K562 (cell line): ENCODE measurements at regions not wholly inside any gene's neighbourhood (a gene's known extent, or its start where the extent isn't known, plus 50 kb on each side); places are given as distances from the start of the nearest gene placed in this dataset.

Source experiments
- ATAC-seq: fragments of 200-7000 bp; cut with Tn5 transposase; 3 replicates; pipeline ENCODE4 v1.9.1; 2020; ENCODE audit warnings: moderate library complexity
- BruUV-seq: library from RNA; stranded (reverse); fragments of 400-500 nt; replicated peaks from 2 replicates; lab custom pipeline; 2021; lab: Mats Ljungman, UMichigan
- CTCF ChIA-PET: fragments of 300-600 bp; formaldehyde crosslinking; extraction: SDS; loops from one replicate; lab custom pipeline; 2021; ENCODE audit warnings: low intra/inter-chr PET ratio; lab: Yijun Ruan, JAX
- POLR2A ChIA-PET: fragments of 300-600, 350-650 bp; sonication (Branson Sonifier 250); formaldehyde crosslinking; extraction: SDS; loops from one replicate; lab custom pipeline; 2021; ENCODE audit warnings: antibody characterized with exemption, inconsistent platforms; lab: Yijun Ruan, JAX
- DNase-seq, 4 experiments: peaks; one replicate each; pipeline versions ENCODE4 v3.0.0 to v3.0.0-alpha.2; 2011 to 2018; ENCODE audit warnings: low spot score in 3 of 4, mixed read lengths in 3 of 4; ENCODE audit errors: extremely low read depth in 1 of 4
- FAIRE-seq: peaks from 2 replicates; lab custom pipeline; 2011; peaks lifted over from hg19 to GRCh38; lab: Jason Lieb, UNC
- H2AFZ ChIP-seq: 2 replicates; pipeline ENCODE4 v1.6.0; 2011; ENCODE audit warnings: low read depth, low read length, control low read depth, inconsistent platforms
- H3K27ac ChIP-seq: fragments of 200-600 bp; 3 replicates; pipeline ENCODE4 v1.8.0; 2011; ENCODE audit warnings: low read depth, mild to moderate bottlenecking, control low read depth, inconsistent platforms, low read length, moderate library complexity, mixed read lengths; ENCODE audit errors: extremely low read depth
- H3K27me3 ChIP-seq, 2 experiments: fragments of 300-600 bp in 1 of 2; 2 replicates in 1 of 2; 3 replicates in 1 of 2; pipeline versions ENCODE4 v1.6.0 to v1.8.0; 2011; ENCODE audit warnings: inconsistent platforms in 2 of 2, low read length in 2 of 2, mild to moderate bottlenecking in 1 of 2, mixed read lengths in 1 of 2, moderate library complexity in 1 of 2; ENCODE audit not compliant: control insufficient read depth in 2 of 2, insufficient read depth in 2 of 2
- H3K36me3 ChIP-seq: fragments of 300-600 bp; 3 replicates; pipeline ENCODE4 v1.8.0; 2011; ENCODE audit warnings: mild to moderate bottlenecking, low read length, inconsistent platforms; ENCODE audit not compliant: control insufficient read depth, insufficient read depth
- H3K4me1 ChIP-seq, 2 experiments: fragments of 200-600 bp in 1 of 2; replicated peaks in 1 of 2; 2 replicates in 1 of 2; 3 replicates in 1 of 2; pipeline versions ENCODE4 v1.5.1 to v1.8.0; 2011; ENCODE audit warnings: inconsistent platforms in 2 of 2, low read length in 2 of 2, mild to moderate bottlenecking in 1 of 2, mixed read lengths in 1 of 2, moderate library complexity in 1 of 2; ENCODE audit not compliant: control insufficient read depth in 2 of 2, insufficient read depth in 2 of 2
- H3K4me2 ChIP-seq: 2 replicates; pipeline ENCODE4 v1.6.1; 2011; ENCODE audit warnings: low read length, control low read depth, inconsistent platforms, mixed read lengths; ENCODE audit not compliant: insufficient read depth
- H3K4me3 ChIP-seq: fragments of 200-600 bp; sonication (generic), shearing (Covaris generic); 2 replicates; pipeline ENCODE4 v1.5.1; 2016; ENCODE audit warnings: control low read depth, inconsistent platforms
- H3K79me2 ChIP-seq: fragments of 200-600 bp; 3 replicates; pipeline ENCODE4 v1.8.0; 2011; ENCODE audit warnings: low read length, inconsistent platforms; ENCODE audit not compliant: control insufficient read depth, insufficient read depth
- H3K9ac ChIP-seq, 2 experiments: 2 replicates each; pipeline versions ENCODE4 v1.6.0 to v1.6.1; 2011; ENCODE audit warnings: low read depth in 2 of 2, low read length in 2 of 2, control low read depth in 1 of 2, inconsistent platforms in 1 of 2, mild to moderate bottlenecking in 1 of 2, mixed read lengths in 1 of 2; ENCODE audit not compliant: insufficient read depth in 1 of 2
- H3K9me1 ChIP-seq: one replicate; pipeline ENCODE4 v1.6.0; 2011; ENCODE audit warnings: inconsistent platforms, mild to moderate bottlenecking, low read length, moderate library complexity; ENCODE audit not compliant: control insufficient read depth, insufficient read depth
- H3K9me3 ChIP-seq: replicated peaks from 2 replicates; pipeline ENCODE4 v1.5.1; 2011; ENCODE audit warnings: low read depth, low read length, inconsistent platforms; ENCODE audit not compliant: control insufficient read depth, insufficient read depth
- H4K20me1 ChIP-seq: replicated peaks from 2 replicates; pipeline ENCODE4 v1.6.1; 2011; ENCODE audit warnings: low read length, inconsistent platforms, mixed read lengths; ENCODE audit not compliant: control insufficient read depth, insufficient read depth
- ESRRA ChIP-seq: fragments of 450-650 bp; IDR thresholded peaks from 2 replicates; pipeline ENCODE4 v1.6.1; 2014; ENCODE audit warnings: low read depth, mild to moderate bottlenecking, moderate library complexity, borderline replicate concordance
- FOXA3 ChIP-seq, 2 experiments: fragments of 450-650 bp in 1 of 2; sonication (generic) in 1 of 2; formaldehyde crosslinking; IDR thresholded peaks in 1 of 2; conservative IDR thresholded peaks in 1 of 2; 2 replicates each; pipeline versions ENCODE4 v1.4.0 to v1.8.0; 2020 to 2022; ENCODE audit warnings: mild to moderate bottlenecking in 2 of 2, missing genetic modification reagents in 1 of 2
- NCOA1 ChIP-seq: fragments of 450-650 bp; IDR thresholded peaks from 2 replicates; pipeline ENCODE4 v1.6.1; 2016; ENCODE audit warnings: low read depth
- NCOA4 ChIP-seq: fragments of 450-650 bp; IDR thresholded peaks from 2 replicates; pipeline ENCODE4 v1.6.1; 2018; ENCODE audit warnings: mild to moderate bottlenecking; ENCODE audit not compliant: partially characterized antibody
- POLR2A ChIP-seq: fragments of 450-650 bp; conservative IDR thresholded peaks from 2 replicates; pipeline ENCODE4 v1.6.1; 2016
- SMARCA4 ChIP-seq: fragments of 450-650 bp; IDR thresholded peaks from 2 replicates; pipeline ENCODE4 v1.6.1; 2016
- ZBED1 ChIP-seq: IDR thresholded peaks from 2 replicates; pipeline ENCODE4 v1.6.1; 2014
- WGBS: fragments of 100-300 bp; shearing (Covaris generic); methylation state at CpG from one replicate; pipeline ENCODE4 v1.1.6; 2016; ENCODE audit warnings: low coverage, mixed read lengths; ENCODE audit not compliant: insufficient coverage; ENCODE audit errors: missing lambda C conversion rate; 5-methylcytosine and 5-hydroxymethylcytosine counted together
- in situ Hi-C: fragments of 300-500 bp; cut with MboI; formaldehyde crosslinking; loops from 4 replicates; pipeline ENCODE4 v1.15.0; 2018; ENCODE audit warnings: inconsistent platforms, mixed read lengths
- intact Hi-C: fragments of 100-400 bp; cut with micrococcal nuclease; formaldehyde crosslinking; loops from 2 replicates; pipeline ENCODE4 v1.14.2; 2022
- TF ChIP-seq, protein P1 (sequence below): fragments of 450-650 bp; IDR thresholded peaks from 2 replicates; pipeline ENCODE4 v1.6.1; 2016; ENCODE audit warnings: low read depth

GRCh38 chr3:23743141-23743784 lies 62.5 kb upstream of the UBE2E1 start:
- H3K4me2 ChIP-seq = no peak overlapping the region
- intact Hi-C loops = no loop called here
- no peak overlapping the region for H2AFZ ChIP-seq
- ATAC-seq (no peak), FAIRE-seq (no peak), DNase-seq (no peak)
- no peak overlapping the region for H3K4me3 ChIP-seq
- H3K27ac ChIP-seq = no peak overlapping the region
- in situ Hi-C loops = no loop called here
- H3K9me3 ChIP-seq = no peaks in the 10 kb centered on the region
- H3K9me1 ChIP-seq = no peaks in the 10 kb centered on the region
- no peaks in the 10 kb centered on the region; a peak in 1 of 5 replicates for H3K4me1 ChIP-seq
- 17% methylated on average over 24 of the region's 24 CpGs for WGBS
- no peak overlapping the region for H3K9ac ChIP-seq
- CTCF ChIA-PET = no interaction called here
- no peaks in the 10 kb centered on the region for H4K20me1 ChIP-seq
- POLR2A ChIA-PET = interaction anchor here (0.6 to 0.8 kb wide), 2 partner anchors 24 to 173 kb away, joined by 3 to 7 read pairs; no protein-coding TSS in a partner anchor
- no peak for TF ChIP-seq ESRRA
- H3K27me3 ChIP-seq = peaks cover 20 to 25% of the 10 kb centered on the region in 2 experiments
- no peaks in the 10 kb centered on the region for H3K79me2 ChIP-seq
- BruUV-seq = no TSS peak
- no peaks in the 10 kb centered on the region for H3K36me3 ChIP-seq

DNA sequence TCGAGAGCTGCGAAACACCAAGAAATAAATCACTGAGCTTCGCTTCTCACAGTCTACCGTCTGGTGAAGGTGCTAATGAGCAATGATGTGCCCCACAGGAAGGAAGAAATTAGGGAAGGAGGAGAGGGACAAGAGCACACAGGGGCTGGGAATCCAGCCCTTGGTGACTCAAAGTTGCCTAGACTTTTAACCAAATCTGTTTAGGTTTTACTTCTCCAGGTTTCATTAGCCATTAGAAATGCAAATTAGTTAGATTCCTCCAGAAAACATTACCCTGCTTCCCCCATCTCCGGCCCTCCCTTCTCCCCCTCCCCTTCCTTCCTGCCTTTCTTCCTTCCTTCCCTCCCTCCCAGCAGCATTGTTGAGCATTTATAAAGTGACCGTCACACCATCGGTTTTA lies 59.3 kb upstream of the UBE2E1 start:
- no peak for FAIRE-seq
- H3K9me3 ChIP-seq = no peaks in the 10 kb centered on the region
- no peak overlapping the region for H3K9ac ChIP-seq
- H3K79me2 ChIP-seq = no peaks in the 10 kb centered on the region
- in situ Hi-C loops = no loop called here
- ChIA-PET CTCF (no interaction called here), POLR2A (interaction anchor here (0.6 kb wide), 1 partner anchor 161 kb away, joined by 3 read pairs; no protein-coding TSS in a partner anchor)
- intact Hi-C loops = no loop called here
- BruUV-seq = no TSS peak
- no peak for ATAC-seq
- H3K36me3 ChIP-seq = no peaks in the 10 kb centered on the region
- no peaks in the 10 kb centered on the region for H3K4me1 ChIP-seq
- H3K27ac ChIP-seq = no peak overlapping the region
- H3K4me2 ChIP-seq = no peak overlapping the region
- 0% methylated on average over 7 of the region's 7 CpGs for WGBS
- H4K20me1 ChIP-seq = no peaks in the 10 kb centered on the region
- DNase-seq = no peak
- H3K27me3 ChIP-seq = peaks cover 34 to 37% of the 10 kb centered on the region in 2 experiments
- no peak overlapping the region for H3K4me3 ChIP-seq
- H3K9me1 ChIP-seq = no peaks in the 10 kb centered on the region
- H2AFZ ChIP-seq = no peak overlapping the region
- TF ChIP-seq NCOA4 (no peak), FOXA3 (CRISPR knock-in tag; conservative IDR thresholded peaks at IDR 0.05 in 1 of 2, IDR thresholded peaks at IDR 0.05 in 1 of 2) (no peak), ZBED1 (no peak), POLR2A (no peak), SMARCA4 (no peak), NCOA1 (no peak)
- TF ChIP-seq, protein P1, sequence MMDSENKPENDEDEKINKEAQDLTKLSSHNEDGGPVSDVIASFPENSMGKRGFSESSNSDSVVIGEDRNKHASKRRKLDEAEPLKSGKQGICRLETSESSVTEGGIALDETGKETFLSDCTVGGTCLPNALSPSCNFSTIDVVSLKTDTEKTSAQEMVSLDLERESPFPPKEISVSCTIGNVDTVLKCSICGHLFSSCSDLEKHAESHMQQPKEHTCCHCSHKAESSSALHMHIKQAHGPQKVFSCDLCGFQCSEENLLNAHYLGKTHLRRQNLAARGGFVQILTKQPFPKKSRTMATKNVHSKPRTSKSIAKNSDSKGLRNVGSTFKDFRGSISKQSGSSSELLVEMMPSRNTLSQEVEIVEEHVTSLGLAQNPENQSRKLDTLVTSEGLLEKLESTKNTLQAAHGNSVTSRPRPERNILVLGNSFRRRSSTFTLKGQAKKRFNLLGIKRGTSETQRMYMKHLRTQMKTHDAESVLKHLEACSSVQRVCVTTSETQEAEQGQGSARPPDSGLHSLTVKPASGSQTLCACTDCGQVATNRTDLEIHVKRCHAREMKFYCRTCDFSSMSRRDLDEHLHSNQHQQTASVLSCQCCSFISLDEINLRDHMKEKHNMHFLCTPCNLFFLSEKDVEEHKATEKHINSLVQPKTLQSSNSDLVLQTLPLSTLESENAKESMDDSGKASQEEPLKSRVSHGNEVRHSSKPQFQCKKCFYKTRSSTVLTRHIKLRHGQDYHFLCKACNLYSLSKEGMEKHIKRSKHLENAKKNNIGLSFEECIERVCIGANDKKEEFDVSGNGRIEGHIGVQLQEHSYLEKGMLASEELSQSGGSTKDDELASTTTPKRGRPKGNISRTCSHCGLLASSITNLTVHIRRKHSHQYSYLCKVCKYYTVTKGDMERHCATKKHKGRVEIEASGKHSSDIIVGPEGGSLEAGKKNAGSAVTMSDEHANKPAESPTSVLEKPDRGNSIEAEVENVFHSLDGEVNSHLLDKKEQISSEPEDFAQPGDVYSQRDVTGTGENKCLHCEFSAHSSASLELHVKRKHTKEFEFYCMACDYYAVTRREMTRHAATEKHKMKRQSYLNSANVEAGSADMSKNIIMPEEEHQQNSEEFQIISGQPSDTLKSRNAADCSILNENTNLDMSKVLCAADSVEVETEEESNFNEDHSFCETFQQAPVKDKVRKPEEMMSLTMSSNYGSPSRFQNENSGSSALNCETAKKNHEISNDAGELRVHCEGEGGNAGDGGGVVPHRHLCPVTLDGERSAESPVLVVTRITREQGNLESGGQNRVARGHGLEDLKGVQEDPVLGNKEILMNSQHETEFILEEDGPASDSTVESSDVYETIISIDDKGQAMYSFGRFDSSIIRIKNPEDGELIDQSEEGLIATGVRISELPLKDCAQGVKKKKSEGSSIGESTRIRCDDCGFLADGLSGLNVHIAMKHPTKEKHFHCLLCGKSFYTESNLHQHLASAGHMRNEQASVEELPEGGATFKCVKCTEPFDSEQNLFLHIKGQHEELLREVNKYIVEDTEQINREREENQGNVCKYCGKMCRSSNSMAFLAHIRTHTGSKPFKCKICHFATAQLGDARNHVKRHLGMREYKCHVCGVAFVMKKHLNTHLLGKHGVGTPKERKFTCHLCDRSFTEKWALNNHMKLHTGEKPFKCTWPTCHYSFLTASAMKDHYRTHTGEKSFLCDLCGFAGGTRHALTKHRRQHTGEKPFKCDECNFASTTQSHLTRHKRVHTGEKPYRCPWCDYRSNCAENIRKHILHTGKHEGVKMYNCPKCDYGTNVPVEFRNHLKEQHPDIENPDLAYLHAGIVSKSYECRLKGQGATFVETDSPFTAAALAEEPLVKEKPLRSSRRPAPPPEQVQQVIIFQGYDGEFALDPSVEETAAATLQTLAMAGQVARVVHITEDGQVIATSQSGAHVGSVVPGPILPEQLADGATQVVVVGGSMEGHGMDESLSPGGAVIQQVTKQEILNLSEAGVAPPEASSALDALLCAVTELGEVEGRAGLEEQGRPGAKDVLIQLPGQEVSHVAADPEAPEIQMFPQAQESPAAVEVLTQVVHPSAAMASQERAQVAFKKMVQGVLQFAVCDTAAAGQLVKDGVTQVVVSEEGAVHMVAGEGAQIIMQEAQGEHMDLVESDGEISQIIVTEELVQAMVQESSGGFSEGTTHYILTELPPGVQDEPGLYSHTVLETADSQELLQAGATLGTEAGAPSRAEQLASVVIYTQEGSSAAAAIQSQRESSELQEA = no peak
